GM10248 (cell line): ENCODE measurements at regions not wholly inside any gene's neighbourhood (a gene's known extent, or its start where the extent isn't known, plus 50 kb on each side); places are given as distances from the start of the nearest gene placed in this dataset.

Source experiments
- CTCF ChIA-PET: fragments of 300-600 bp; sonication (Branson Sonifier 250); formaldehyde crosslinking; extraction: SDS; loops from one replicate; lab custom pipeline; 2021; ENCODE audit warnings: antibody characterized with exemption; lab: Yijun Ruan, JAX
- POLR2A ChIA-PET: fragments of 350-650 bp; sonication (Branson Sonifier 250); formaldehyde crosslinking; extraction: SDS; loops from one replicate; lab custom pipeline; 2020; ENCODE audit warnings: antibody characterized with exemption; lab: Yijun Ruan, JAX
- DNase-seq: peaks from one replicate; pipeline ENCODE4 v3.0.0; 2012; ENCODE audit errors: extremely low spot score
- CTCF ChIP-seq: IDR thresholded peaks from 2 replicates; pipeline ENCODE4 v1.5.1; 2012; ENCODE audit warnings: mild to moderate bottlenecking, low read depth; ENCODE audit errors: extremely low read depth, missing control alignments, control extremely low read depth

- CTCF ChIA-PET = no interaction called here
- POLR2A ChIA-PET = no interaction called here
- no peak for DNase-seq
Observed at GRCh38 chr11:70527046-70527395, 128.7 kb downstream of the CTTN start.

GRCh38 chr11:70527429-70528045 is 129.2 kb downstream of the CTTN start:
- TF ChIP-seq CTCF = no peak
- DNase-seq = no peak
- POLR2A ChIA-PET = no interaction called here
- CTCF ChIA-PET = no interaction called here

More at GRCh38 chr11:70527046-70527395, 128.7 kb downstream of the CTTN start:
- no peak for TF ChIP-seq CTCF

- ChIA-PET POLR2A (no interaction called here), CTCF (interaction anchor here (0.6 kb wide), 1 partner anchor 9 kb away, joined by 3 read pairs; no protein-coding TSS in a partner anchor)
- TF ChIP-seq CTCF = no peak
- DNase-seq = no peak
Observed at GRCh38 chr11:70528046-70528793, 129.9 kb downstream of the CTTN start.

DNA sequence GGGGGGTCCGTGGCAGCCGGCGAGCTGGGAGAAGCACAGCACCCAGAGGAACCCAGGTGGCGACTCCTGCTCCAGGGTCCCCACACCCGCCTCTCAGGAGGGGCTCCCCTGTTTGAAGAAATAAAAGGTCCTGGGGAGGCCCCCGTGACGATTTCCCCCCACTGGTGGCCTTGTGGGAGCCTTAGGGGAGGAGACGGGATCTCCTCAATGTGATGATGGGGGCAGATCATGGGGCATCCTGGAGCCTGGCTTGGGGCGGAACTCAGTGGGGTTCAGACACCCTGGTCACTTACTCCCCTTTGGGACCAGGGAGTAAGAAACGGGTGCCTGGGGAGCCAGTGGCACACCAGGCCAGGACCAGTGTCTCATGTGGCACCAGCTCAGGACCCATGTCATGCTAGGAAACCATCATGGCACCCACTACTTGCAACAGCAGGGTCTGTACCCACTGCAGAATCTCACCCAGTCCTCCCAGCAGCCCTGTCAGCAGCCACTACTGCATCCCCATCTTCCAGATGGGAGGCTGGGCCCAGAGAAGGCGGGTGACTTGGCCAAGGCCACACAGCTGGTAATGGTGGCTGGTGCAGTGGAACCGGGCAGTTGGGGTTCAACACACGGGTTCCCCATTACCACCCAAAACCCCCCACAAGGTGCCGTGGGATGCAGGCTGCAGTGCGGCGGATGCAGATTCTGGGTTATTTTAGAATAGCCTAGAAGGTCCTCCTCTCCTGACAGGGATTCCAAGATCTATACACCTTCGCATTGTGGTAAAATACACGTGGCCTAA is 130.7 kb downstream of the CTTN start:
- CTCF ChIA-PET = interaction anchor here (0.6 kb wide), 1 partner anchor 9 kb away, joined by 3 read pairs; no protein-coding TSS in a partner anchor
- POLR2A ChIA-PET = no interaction called here
- no peak for TF ChIP-seq CTCF

GRCh38 chr11:70530010-70530409 is 131.7 kb downstream of the CTTN start:
- TF ChIP-seq CTCF = no peak
- ChIA-PET CTCF (no interaction called here), POLR2A (no interaction called here)
- DNase-seq = no peak

More for the DNA sequence above, 130.7 kb downstream of the CTTN start:
- DNase-seq = no peak

GRCh38 chr11:70530629-70531185 is 132.4 kb downstream of the CTTN start:
- ChIA-PET CTCF (no interaction called here), POLR2A (no interaction called here)
- no peak for TF ChIP-seq CTCF
- DNase-seq = no peak
